ENCODE measurements at regions not wholly inside any gene's neighbourhood (a gene's known extent, or its start where the extent isn't known, plus 50 kb on each side); places are given as distances from the start of the nearest gene placed in this dataset.

GRCh38 chr9:22265038-22265437 lies 181.6 kb upstream of the DMRTA1 start:
- Histone ChIP-seq H3K4me3 (ENCODE audit: low read depth, low read length) (no peak overlapping the region), H3K27me3 (no peaks in the 10 kb centered on the region), H3K36me3 (no peaks in the 10 kb centered on the region), H3K4me1 (no peaks in the 10 kb centered on the region), H3K9me3 (no peaks in the 10 kb centered on the region)
- no peak for DNase-seq
- TF ChIP-seq CTCF (IDR thresholded peaks at IDR 0.05; ENCODE audit: low read depth, low read length) = no peak

- TF ChIP-seq CTCF (IDR thresholded peaks at IDR 0.05; ENCODE audit: low read depth, low read length) = no peak
- H3K36me3 ChIP-seq = no peaks in the 10 kb centered on the region
- no peaks in the 10 kb centered on the region for H3K4me1 ChIP-seq
- no peak for DNase-seq
- no peaks in the 10 kb centered on the region for H3K9me3 ChIP-seq
- no peaks in the 10 kb centered on the region for H3K27me3 ChIP-seq
- H3K4me3 ChIP-seq (ENCODE audit: low read depth, low read length) = no peak overlapping the region
Observed at GRCh38 chr9:22265534-22265933, 181.1 kb upstream of the DMRTA1 start.

GRCh38 chr9:22274477-22274876 lies 172.1 kb upstream of the DMRTA1 start:
- TF ChIP-seq CTCF (IDR thresholded peaks at IDR 0.05; ENCODE audit: low read depth, low read length) = no peak
- Histone ChIP-seq H3K4me1 (no peaks in the 10 kb centered on the region), H3K9me3 (no peaks in the 10 kb centered on the region), H3K4me3 (ENCODE audit: low read depth, low read length) (no peak overlapping the region), H3K36me3 (no peaks in the 10 kb centered on the region), H3K27me3 (no peaks in the 10 kb centered on the region)
- no peak for DNase-seq

- Histone ChIP-seq H3K4me3 (ENCODE audit: low read depth, low read length) (no peak overlapping the region), H3K9me3 (no peaks in the 10 kb centered on the region), H3K27me3 (no peaks in the 10 kb centered on the region), H3K4me1 (no peaks in the 10 kb centered on the region), H3K36me3 (no peaks in the 10 kb centered on the region)
- no peak for DNase-seq
- TF ChIP-seq CTCF (IDR thresholded peaks at IDR 0.05; ENCODE audit: low read depth, low read length) = no peak
Observed at GRCh38 chr9:22278426-22278825, 168.2 kb upstream of the DMRTA1 start.

GRCh38 chr9:22279636-22280035 lies 167.0 kb upstream of the DMRTA1 start:
- Histone ChIP-seq H3K36me3 (no peaks in the 10 kb centered on the region), H3K4me1 (no peaks in the 10 kb centered on the region), H3K4me3 (ENCODE audit: low read depth, low read length) (no peak overlapping the region), H3K27me3 (no peaks in the 10 kb centered on the region), H3K9me3 (no peaks in the 10 kb centered on the region)
- TF ChIP-seq CTCF (IDR thresholded peaks at IDR 0.05; ENCODE audit: low read depth, low read length) = no peak
- no peak for DNase-seq

- Histone ChIP-seq H3K4me3 (ENCODE audit: low read depth, low read length) (no peak overlapping the region), H3K9me3 (no peaks in the 10 kb centered on the region), H3K36me3 (no peaks in the 10 kb centered on the region), H3K4me1 (no peaks in the 10 kb centered on the region), H3K27me3 (no peaks in the 10 kb centered on the region)
- TF ChIP-seq CTCF (IDR thresholded peaks at IDR 0.05; ENCODE audit: low read depth, low read length) = no peak
- DNase-seq = no peak
Observed at GRCh38 chr9:22285066-22285465, 161.6 kb upstream of the DMRTA1 start.

All from BE2C (cell line).